Stimulated activated CD8-positive, alpha-beta memory T cell treated with anti-CD3 and anti-CD28 coated beads, Interleukin-12 subunit alpha, Interleukin-12 subunit beta, amount 100 ng/mL, for 24 hours (primary cell): ENCODE measurements at regions not wholly inside any gene's neighbourhood (a gene's known extent, or its start where the extent isn't known, plus 50 kb on each side); places are given as distances from the start of the nearest gene placed in this dataset.
"Not testable (repeated sequence)": the region's sequence is repeated elsewhere in the genome, so short reads cannot be mapped to it uniquely, and the experiment has no call there.

ENCODE experiments used
- DNase-seq: peaks from one replicate; pipeline ENCODE4 v3.0.0-alpha.2; 2020; ENCODE audit errors: extremely low read depth

DNA sequence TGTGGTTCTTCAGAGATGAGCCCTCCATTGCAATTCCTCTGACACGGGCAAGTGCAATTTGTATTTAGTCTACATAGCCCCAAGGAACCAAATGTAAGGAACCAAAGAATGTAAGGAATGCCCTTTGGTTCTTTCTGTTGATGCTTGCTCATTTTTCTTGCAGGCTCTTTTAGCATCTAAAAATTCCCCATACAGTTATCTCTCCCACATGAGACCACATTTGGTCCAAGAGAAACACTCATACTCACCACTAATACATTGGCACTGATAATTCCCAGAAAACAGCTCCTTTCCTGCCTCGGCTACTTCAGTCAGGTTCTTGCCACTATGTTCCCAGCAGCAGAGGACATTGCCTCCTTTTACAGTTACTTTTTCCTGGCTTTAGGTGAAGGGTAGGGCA, 332.6 kb downstream of the AEBP2 start:
- no peak for DNase-seq

DNA sequence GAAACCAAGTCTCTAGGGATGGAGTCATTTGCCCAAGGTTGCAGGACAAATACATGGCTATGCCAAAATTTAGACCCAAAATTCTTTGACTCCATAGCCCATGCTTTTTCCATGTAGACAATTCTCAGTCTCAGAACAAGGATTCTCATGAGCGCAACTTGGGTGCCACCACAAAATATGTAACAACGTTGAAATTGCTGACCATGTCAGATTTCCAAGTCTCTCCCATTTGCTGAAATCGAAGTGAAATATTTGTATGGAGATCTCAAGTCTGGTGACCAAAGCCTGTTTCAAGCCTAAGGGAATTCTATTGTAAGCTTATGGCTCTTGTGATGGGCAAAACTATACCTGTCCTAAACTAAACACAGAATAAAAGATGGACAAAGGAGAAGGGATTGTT, 333.5 kb downstream of the AEBP2 start:
- DNase-seq, result no peak

DNA sequence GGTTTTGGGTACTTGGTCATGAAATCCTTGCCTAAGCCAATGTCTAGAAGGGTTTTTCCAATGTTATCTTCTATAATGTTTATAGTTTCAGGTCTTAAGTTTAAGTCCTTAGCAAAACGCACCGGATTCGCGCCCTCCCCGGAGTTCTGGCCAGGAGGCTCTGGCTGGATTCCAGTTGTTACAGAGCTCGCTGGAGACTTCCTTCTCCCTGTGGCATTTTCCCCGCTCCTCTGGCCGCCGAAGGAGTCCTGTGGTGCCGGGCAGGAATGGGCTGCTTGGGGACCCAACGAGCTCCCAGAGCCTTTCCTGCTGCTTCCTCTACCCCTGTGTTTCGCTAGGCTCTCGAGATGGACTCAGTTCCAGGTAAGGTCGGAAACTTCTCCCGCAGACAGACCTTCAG, 335.9 kb downstream of the AEBP2 start:
- no peak for DNase-seq

DNA sequence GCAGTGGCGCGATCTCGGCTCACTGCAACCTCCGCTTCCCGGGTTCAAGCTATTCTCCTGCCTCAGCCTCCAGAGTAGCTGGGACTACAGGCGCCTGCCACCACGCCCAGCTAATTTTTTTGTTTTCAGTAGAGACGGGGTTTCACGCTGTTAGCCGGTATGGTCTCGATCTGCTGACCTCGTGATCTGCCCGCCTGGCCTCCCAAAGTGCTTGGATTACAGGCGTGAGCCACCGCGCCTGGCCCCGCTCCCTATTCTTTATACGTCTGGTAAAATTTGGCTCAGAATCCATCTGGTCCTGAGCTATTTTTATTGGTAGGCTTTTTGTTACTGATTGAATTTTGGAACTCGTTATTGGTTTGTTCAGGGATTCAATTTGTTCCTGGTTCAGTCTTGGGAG, 336.7 kb downstream of the AEBP2 start:
- not testable (repeated sequence) for DNase-seq

DNA sequence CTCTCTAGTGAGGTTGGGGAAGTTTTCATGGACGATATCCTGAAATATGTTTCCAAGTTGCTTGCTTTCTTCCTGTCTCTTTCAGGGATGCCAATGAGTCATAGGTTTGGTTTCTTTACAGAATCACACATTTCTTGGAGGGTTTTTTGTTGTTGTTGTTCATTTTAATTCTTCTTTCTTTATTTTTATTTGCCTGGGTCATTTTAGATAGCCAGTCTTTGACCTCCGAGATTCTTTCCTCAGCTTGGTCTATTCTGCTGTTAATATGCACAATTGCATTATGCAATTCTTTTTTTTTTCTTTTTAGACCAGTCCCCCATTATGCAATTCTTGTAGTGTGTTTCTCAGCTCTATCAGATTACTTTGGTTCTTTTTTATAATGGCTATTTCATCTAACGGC, 338.9 kb downstream of the AEBP2 start:
- DNase-seq, result no peak

DNA sequence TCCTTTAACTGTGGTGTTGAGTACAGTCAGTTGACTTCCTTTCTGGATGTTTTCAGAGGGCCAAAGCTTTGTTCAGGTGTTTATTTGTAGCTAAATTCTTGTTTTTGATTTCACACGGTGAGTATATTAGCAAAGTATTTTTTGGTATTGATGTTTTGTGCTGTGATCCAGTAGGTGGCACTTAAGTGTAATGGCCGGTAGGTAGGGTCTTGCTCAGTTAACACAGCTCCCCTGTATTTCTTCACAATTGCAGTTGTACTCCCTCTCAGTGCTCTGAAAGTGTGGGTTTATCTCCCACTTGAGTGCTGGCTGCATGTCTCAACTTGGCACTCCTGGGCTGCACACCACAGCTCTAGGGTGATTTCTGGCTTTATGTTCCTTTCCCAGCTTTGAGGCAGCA, 339.5 kb downstream of the AEBP2 start:
- DNase-seq, result no peak

DNA sequence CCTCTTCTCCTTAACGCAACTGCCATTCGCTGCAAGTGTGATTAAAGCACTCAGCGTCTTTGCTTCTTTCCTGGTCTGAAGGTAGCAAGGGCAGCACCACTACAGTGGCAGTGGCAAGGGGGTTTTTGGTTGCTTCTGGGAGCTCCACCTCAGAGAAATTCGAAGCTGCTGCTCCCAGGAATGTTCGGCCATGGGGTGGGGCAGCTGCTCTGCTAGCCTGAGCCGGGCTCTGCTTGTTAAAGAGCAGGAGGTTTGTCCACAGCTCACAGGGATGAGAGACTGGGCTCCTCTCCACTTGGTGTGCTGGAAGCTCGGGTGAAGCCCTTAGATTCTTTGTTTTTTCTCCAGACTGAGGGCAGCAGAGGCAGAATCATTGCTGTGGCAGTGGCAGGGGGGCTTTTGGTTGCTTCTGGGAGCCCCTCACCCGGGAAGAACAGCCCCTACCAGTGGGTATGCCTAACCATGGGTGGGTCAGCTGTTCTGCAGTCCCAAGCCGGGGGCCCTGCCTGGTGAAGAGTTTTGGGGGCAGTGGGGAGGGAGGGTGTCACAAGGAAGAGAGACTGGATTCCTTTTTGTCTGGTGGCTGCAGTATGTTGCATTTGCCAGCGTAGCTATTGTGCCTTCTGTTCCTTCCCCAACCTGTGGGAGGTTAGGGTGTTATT, 340.2 kb downstream of the AEBP2 start:
- DNase-seq, result no peak

DNA sequence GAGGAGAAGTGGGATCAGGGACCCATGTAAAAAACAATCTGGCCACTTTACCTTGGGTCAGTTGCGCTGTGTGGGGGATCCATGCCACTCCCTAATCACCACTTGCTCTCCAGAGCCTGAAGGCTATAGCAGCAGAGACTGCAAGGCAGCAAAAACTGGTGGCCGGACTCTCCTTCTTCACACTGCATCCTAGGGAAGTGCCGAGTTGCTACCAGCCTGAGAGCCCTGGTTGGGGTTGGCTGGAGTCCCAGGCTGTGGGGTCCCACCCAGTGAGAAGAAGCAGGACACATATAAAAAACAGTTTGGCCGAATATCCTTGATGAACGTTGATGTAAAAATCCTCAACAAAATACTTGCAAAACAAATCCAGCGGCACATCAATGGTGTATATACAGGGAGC, 341.2 kb downstream of the AEBP2 start:
- no peak for DNase-seq

DNA sequence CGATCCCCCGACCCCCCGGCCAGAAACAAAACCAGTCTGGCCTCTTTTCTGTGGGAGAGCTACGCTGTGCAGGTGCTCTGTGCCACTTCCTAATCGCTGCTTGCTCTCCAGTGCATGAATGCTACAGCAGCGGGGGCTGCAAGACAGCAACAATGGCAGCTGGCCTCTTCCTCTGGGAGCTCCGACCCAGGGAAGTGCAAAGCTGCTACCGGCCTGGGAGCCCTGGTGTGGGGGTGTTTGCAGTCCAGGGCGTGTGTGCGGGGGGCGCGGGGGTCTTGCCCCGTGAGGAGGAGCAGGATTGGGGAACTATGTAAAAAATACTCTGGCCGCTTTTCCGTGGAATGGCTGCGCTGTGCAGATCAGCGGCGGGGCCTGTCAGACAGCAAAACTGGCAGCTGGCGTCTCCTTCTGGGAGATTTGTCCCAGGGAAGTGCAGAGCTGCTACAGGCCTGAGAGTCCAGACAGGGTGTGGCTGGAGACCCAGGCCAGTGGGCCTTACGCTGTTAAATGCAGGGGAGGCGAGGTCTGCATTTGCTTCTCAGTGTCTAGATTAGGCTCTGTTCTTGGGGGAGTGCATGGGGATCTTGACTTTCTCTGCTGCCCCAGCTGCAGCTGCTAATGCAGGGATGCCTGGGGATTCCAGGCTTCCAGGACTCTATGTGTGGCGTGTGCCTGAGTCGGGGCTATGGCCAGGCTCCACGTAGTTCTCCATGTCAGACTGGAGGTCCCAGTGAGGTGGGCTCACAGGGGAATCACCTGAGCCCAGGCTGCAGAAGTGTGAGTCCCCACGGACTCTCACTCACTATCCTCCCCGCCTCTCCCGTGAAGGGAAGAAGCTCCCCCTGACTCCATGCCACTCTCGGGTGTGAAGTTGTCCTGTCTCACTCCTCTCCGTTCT, 344.5 kb downstream of the AEBP2 start:
- no peak for DNase-seq

DNA sequence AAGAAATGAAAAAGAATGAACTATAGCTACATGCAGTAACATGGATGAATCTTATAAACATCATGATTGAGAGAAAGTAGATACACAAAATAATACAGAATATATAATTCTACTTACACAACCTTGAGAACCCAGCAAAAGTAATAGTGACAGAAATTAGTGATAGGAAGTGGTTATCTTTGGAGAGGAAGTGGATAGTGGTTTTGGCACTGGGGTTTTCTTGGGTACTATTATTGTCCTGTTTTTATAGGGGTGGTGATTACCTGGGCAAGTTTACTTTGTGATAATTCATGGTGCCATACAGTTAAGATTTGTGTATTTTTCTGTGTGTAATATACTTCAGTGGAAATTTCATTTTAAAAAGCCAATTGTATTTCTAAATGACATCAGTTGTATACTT, 352.7 kb downstream of the AEBP2 start:
- no peak for DNase-seq

DNA sequence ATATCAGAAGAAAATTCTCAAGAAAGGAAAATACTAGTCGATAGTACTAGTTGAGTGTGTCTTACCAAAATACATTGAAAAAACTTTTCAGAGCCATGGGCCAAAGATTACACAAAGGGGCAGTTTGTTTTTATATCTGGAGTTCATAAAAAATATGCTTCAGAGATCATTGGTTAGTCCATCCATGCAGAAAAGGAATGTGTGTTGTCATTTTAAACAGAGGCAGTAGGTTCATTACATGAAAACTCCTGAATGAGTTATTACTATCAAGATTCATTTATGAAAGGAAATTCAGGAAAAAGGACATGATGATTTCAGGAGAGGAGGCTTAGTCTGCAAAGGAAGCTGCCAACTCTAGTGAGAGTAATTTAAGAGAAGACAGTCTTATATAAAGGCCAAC, 354.8 kb downstream of the AEBP2 start:
- DNase-seq, result no peak

DNA sequence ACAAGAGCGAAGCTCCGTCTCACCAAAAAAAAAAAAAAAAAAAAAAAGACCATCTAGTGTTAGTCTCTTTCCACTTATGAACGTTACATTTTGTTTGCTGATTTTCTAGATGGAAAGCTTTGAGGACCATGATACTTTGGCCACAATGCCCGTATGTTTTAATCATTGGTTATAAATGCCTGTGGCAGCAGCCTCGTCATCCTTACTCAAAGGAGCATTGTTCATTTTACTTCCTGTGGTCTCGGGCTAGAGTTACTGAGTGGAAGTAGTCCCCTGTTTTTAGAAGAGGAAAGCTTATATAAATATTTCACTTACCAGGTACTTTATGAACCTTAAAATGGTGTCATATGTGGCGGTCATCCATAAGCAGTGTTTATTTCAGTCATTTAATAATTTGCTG, 359.9 kb downstream of the AEBP2 start:
- DNase-seq, result no peak

DNA sequence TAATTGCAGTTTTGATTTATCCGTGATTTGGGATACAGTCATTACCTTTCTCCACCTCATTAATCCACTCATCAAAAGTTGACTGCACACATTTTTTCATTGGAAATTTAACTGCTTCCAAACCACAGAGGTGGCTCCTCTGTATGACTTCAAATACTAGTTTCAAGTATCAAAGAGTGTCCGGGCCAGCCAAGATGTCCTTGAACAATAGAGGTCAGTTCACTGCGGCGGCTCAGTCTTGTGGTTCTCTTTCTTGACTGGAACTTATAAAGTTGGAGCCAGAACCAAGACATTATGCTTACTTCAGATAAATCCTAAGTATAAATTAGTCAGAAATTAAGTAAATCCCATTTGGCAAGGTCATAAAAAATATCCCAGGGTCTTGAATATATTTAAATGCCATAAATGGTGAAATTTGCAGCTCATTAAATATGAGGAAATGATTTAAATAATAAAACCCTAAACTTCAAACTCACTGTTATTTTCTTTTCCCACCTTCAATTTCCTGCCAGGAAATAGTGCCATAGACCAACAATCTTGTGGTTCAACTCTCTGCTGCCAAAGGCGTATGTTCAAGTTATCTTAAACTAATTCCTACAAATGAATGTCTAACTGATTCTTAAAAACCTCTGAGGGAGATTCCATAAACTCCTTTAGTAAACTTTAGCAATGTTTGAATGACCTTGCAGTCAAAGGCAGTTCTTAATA, 360.8 kb downstream of the AEBP2 start:
- no peak for DNase-seq

DNA sequence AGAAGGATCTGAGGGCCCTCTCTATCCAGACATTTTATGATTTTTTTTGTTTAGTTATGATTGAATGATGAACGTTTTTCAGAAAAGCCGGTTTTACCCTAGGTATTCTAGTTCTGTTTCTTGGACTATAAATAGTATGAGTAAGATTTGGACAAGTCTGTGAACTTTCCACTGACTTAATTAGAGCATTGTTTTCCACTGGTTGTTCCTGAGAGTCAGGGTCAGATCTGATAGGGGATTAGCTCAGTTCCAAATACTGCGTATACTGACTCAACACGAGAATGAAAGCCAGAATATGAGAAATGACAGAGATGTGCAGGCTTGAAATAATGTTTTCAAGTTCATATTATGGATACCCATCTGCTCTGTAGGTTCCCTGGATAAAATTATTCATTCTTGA, 361.6 kb downstream of the AEBP2 start:
- DNase-seq, result no peak

DNA sequence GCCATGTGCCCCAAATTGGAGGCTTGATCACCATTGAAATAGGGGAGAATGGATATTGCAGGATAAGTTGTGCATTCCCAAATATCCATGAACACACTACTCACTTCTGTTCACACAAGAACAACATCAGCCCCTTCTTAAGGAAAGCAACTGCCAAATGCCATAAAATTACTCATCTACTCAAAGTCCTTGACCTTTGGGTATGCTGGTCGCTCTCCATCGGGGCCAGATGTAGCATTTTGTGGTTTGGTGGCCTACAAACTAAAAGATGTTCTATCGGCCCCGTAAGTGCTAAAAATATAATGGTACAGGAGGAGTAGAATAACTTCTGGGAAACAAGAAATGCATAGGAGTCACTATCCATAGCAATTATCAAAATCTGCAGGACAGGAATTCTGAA, 362.6 kb downstream of the AEBP2 start:
- DNase-seq, result no peak

DNA sequence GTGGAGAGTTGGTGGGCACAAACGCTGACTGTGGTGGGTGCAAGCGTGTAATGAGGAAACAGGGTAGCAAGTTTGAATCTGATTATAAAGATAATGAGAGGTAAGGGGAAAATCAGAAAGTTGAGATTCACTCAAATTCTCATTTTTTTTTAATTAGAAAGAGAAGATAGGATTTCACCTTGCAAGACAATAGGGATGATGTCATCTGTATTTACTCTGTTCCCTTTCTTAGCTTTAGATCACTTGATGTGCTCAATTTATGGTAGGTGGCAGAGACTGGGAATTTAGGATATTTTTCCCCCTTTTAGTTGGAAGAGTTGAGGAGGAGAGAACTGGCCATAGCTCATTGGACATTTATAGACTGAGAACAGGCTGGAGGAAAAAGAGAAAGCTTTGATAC, 363.6 kb downstream of the AEBP2 start:
- DNase-seq, result no peak

DNA sequence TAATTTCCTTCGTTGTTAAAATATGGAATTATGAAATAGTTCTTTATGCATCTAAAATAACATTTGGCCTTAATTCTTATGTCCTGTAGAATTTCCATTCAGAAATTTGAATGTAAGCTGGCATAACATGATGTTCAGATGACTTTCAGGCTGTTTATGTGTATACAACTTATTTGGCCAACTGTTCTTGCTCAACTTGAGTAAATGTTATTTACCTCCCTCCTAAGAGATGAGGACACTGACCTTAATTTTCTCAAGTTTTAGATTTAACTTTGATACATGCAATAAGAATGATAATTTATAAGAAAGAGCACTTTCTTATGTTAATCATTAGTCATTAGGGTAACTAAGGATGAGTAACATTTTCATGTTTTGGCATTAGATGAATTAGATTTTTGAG, 365.4 kb downstream of the AEBP2 start:
- no peak for DNase-seq

DNA sequence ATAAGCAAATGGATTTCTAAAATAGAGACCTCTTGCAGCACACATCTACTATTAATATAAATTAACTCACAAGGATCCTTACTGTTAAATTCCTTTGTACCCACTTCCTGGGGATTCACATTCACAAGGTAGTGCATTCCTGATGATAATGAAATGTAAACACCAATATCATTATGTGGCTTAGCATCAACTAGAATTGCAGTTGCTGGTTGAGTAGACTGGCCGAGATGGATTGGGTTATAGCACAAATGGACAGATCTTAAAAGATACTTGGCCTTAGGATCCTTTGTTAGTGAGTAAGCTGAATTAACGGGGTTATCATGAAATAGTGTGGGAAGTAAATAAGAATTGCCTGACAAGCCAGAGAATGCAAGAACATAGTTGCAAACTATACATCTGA, 369.1 kb downstream of the AEBP2 start:
- no peak for DNase-seq

DNA sequence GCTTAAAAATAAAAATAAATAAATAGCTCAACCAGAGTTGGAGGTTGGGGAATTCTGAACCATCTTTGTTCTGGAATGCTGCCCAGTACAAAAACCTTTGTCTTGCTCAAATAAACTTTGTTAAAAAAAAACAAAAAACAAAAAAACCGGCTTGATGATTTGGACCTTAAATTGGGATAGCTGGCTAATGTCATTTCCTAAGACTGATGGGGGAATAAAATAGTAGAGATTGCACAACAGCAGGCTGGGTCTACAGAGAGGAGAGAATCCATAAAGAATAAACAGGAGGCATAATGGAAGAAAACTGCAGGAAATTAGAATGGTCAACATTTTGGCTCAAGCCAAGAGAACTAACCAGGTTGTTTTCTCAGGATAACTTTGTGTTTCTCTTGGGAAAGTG, 370.9 kb downstream of the AEBP2 start:
- DNase-seq, result no peak

DNA sequence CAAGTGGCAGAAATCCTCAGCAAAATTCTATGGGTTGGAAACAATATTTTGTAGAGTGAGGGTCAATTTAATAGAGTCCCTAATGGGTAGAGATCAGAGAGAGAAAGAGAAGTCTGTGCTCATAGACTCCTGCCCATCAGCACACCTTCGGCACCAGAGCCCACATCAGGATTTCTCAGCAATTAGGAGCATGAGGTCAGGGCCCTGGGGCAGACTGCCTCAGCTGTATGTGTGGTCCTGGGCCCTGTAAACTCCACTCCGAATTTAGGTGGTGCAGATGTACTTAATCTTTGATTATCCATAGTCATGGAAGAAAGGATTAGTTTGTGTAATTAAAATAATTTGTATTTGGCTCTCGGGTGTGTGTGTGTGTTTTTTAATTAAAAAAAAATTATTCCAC, 372.6 kb downstream of the AEBP2 start:
- DNase-seq, result no peak

DNA sequence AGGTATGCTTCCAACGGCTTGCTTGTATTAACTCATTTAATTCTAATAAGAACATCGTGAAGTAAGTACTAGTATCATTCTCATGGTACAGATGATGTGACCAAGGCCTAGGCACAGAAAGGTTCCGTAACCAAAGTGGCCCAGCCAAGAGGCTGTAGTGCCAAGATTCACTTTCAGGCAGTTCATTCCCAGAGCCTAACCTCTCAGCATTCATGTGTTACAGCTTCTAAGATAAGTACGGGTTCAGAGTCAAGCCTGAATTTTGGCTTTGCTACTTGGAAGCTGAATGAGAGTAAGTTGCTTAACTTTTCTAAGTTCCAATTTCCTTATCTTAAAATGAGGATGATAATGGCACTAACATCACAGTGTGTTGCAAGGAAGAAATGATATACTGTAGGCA, 379.9 kb downstream of the AEBP2 start:
- no peak for DNase-seq

DNA sequence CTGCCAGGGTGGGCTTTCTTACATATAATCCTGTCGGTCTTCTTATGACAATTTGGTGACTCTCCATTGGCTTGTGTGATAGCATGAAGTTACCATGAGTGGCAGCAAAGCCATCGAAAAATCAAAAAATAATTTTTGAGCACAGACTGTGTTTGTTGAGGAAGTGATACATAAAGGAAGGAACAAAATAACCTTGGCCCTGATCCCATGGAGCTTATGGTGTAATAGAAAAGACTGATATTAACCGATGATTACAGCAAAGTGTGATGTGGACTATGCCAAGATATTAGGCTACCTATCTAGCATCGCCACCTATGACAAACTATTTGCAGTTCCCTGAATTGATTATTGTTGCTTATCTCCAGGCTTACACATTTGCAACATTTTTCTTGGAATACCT, 383.2 kb downstream of the AEBP2 start:
- DNase-seq, result no peak

DNA sequence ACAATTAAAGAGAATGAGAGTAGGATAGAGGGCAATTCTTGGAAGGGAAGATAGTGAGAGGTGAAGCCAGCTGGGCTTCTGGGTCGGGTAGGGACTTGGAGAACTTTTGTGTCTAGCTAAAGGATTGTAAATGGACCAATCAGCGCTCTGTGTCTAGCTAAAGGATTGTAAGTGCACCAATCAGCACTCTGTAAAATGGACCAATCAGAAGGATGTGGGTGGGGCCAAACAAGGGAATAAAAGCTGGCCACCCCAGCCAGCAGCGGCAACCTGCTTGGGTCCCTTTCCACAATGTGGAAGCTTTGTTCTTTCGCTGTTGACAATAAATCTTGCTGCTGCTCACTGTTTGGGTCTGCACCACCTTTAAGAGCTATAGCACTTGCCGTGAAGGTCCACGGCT, 384.0 kb downstream of the AEBP2 start:
- DNase-seq, result not testable (repeated sequence)
